Glomerular visceral epithelial cell (primary cell): ENCODE measurements at regions not wholly inside any gene's neighbourhood (a gene's known extent, or its start where the extent isn't known, plus 50 kb on each side); places are given as distances from the start of the nearest gene placed in this dataset.
A peak's percentile ranks its signal among the peaks of the same experiment; 100 is the strongest.

Experiments
- DNase-seq: peaks from one replicate; pipeline ENCODE4 v3.0.0-alpha.2; 2016; ENCODE audit errors: extremely low spot score

DNA sequence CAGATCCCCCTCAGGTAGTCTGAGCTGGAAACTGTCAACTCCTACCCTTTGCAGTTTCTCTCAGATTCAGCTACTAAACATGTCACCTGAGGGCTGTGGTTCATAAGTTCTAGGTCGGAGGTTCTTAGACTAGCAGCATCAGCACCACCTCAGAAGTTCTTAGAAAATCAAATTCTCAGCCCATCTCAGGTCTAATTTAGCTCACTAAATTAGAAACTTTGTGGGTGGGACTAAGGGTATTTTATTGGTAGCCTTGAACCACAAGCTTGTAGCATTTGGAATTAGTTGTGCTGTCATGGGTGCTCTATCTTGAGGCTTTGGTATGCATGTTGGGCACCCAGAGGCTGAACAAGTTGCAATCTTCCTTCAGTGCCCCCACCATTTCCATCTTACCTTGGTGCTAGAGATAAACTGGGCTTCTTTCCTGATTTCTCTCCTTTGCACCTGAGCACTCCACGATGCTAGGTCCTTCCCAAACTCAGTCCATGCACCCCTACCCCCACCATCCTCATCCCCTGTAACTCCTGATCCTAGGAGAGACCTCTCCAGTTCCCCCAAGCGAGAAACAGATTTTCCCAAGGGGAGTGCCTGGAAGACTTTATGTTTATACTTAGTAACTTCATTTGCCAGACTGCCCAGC, 54.2 kb downstream of the S1PR1 start:
- no peak for DNase-seq

DNA sequence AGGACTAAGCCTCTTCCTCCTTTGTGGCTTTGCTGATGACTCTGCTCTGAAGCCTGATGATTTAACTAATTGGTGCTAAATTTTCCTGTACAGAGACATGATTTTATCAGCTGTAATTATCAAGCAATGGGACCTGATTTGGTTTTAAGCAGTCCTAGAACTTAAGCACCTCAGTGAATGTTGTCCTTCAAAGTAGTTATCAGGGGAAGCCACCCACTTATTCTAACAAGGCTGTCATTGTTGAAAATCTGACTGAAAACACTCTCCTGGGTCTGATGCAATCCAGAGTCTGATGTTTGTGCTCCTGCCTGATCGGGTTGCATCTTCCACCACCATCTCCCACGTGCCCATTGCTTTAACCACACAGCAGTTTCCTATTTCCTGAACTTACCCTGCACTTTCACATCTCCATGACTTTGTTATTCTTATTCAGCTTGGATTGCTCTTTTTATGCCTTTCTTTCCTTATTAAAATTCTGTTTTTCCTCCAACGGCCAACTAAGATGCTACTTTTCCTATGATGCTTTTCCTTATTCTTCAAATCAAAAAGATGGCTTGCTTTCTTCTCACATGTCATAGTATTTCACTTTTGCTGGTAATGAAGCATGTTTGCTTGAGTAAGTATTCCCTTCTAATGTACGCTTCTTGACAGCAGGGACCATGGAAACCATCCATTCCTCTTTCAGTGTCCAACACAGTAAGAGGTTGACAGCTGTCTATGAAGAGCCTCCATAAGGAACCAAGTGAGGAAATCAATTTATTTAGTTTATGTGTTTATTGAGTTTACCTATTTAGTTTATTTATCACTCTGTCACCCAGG, 55.0 kb downstream of the S1PR1 start:
- peak; percentile 59 for DNase-seq

DNA sequence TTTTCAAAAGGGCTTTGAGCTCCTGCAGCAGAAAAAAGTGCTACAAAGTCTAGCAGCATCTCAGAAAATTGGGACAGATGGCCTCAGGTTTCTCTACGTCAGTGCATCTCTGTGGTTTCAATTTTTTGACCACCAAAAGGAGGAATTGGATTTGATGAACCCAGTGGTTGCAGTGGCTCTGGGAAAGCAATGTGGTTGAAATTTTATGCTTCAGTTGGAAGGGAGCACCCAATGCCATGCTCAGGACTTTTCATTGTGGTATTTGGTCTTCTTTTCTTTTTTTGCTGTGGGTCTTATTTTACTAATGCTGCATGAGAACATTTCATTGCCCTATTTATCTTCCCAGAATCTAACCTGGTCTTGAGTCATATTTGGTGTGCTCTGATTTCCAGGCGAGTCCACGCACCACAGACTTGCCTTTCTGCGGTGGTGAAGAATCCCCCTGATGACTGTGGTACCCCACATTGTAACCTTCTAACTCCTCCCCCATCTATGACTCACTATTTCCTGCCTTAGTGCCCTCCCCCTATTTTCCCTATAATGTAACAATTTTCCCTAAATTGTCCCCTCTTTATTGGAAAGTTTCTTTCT, 56.7 kb downstream of the S1PR1 start:
- peak; percentile 91 for DNase-seq

DNA sequence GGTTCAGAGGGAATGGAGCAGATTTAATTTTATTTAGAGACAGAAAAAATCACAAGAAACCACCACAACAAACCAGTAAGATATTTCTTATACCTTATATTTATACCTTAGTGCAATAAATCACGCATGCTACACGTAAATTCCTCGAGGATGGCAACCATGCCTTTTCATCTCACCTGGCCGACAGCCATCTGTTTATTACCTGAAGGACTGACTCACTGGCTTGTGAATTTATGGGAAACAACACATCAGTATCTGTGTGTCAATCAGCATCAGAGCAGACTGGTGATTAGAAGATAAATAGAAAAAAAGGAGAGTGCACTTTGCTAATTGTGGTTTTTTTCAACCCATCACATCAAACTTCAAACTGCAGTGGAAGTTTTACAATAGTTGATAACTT, 58.4 kb downstream of the S1PR1 start:
- no peak for DNase-seq

DNA sequence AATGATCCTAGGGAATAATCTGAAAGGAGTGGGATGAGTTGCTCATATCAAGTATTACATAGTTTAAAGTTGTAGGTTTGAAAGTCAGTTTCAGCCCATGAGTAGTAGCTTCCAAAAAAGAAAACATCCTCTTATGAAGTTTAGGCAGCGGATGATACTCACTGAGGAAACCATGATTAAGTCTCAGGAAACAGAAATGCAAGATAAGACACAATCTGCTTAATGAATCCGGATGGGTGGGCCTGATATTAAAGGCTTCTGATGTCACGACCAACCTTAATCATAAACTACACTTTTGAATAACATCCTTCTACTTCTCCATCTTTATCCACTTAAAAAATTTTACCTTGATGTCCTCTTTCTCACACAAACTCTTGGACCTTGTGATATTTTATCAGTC, 61.8 kb downstream of the S1PR1 start:
- no peak for DNase-seq

DNA sequence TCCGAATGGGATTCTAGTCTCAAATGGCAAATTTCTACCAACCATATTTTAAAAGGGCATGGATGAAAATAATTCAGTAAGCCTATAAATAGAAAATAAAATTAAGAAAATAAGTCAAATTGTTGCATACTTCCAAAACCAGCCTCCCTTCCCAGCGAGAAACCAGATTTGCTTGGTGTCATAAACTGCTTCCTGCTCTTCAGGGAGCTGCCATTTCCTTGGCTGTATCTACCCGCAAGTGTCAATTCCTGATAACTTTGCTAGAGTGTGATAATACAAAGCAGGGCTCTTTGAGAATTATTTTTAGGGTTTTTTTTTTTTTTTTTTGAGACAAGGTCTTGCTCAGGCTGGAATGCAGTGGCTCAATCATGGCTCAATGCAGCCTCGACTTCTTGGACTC, 62.3 kb downstream of the S1PR1 start:
- DNase-seq, result no peak

DNA sequence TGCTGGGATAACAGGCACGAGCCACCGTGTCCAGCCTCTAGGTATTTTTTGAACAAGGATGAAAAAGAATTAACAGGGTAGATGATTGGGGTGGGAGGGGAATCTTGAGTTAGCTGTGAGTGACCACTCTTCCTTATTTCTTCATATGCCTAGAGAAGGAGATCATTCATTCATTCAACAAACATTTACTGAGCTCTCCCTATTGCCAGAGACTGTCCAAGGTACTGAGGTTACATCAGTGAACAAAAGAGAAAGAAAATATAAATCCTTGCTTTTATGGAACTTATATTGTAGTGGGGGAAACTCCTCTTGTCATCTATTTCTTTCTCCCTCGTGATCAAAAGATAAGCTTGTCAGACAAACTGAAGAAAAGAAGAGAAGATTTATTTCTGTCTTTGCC, 62.9 kb downstream of the S1PR1 start:
- DNase-seq, result no peak

DNA sequence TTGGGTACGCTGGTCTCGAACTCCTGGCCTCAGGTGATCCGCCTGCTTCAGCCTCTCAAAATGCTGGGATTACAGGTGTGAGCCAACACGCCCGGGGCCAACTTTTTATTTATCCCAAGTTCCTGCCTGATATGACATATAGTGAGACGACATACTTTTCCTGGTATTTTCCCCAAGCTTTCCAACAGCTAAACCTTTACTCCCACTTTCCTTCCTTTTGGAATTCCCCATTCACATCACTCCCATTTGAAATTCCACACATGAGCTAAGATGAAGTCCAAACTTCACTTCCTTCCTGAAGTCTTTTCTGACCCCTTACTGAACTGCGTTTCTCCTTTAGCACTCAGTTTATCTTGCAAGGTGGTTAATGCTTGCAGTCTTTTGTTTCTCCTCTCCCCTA, 64.1 kb downstream of the S1PR1 start:
- no peak for DNase-seq

DNA sequence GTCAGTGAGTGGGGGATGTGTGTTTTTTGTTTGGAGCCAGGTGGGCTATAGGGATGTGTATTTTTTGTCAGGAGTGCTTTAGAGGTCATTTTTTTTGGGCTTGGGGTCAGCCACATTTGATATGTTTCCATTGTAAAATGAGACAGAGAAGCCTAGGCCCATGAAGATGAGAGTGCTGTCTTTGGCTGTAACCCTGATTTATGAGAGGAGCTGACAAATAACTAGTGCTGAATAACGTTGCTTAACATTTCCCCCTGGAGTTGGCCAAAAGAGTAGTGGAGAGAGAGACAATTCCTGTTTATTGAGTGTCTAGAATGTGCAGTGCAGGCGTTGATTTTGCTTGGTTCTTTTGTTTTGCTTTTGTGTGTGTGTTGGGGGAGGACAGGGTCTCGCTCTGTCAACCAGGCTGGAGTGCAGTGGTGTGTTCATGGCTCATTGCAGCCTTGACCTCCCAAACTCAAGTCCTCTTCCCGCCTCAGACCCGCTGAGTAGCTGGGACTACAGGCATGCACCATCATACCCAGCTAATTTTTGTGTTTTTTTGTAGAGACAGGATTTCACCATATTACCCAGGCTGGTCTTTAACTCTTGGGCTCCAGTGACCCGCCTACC, 64.7 kb downstream of the S1PR1 start:
- no peak for DNase-seq

DNA sequence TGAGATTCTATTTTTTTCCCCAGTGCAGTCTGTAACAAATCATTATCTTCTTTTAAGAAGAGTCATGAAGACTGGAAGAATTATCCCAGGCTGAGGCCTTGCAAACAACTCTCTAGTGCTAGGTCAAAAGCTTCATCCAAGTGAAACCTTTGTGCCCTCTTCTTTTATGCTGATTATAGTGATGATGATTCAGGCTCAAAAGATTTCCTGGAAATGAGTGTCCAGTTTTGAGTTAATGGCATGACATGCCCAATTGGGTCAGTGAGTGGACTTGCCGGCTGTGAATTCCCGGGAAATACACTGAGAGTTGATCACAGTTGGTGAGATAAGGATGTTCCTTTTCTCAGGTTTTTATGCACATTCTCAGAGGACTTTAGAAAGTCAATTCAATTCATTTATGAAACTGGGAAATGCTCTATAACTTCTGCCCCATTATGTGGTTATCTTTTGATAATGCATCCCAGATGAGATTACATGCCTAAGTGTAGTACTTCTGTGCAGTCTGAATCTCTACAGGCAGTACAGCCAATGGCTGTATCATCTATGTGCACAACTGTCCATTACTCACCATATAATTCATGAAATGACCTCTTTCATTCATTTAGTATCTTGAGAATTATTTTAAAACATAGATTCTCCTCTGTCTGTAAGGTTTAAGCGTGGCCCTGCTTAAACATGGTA, 66.2 kb downstream of the S1PR1 start:
- peak; percentile 54 for DNase-seq

DNA sequence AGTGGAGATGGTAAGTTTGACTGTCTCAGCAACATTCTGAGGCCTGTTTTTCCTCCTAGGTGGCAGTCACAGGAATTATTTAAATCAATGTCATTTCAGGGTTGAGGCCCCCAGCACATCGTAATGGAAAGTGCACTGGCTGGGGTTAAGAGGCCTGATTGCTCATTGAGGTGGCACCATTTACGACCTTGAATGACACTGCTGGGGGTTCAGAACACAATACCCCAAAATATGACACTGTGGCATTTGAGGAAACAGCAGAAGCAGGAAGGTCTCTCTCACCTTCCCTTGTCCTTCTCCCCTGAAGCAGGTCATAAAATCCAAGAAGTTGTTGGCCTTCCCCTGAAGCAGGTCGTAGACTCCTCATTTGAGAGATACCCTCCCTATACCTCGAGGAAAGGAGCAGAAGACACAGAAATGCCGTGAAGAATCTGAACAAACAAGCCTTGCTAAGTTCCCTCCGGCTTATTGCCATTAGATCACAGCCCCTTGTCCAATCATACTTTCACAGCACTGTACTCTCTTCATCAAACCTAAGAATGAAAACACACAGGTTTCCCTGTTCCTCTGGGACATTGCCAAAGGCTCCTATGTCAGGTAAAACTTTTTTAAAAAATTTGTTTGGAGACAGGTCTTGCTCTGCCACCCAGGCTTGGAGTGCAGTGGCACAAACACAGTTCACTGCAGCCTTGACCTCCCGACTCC, 71.3 kb downstream of the S1PR1 start:
- DNase-seq, result no peak

DNA sequence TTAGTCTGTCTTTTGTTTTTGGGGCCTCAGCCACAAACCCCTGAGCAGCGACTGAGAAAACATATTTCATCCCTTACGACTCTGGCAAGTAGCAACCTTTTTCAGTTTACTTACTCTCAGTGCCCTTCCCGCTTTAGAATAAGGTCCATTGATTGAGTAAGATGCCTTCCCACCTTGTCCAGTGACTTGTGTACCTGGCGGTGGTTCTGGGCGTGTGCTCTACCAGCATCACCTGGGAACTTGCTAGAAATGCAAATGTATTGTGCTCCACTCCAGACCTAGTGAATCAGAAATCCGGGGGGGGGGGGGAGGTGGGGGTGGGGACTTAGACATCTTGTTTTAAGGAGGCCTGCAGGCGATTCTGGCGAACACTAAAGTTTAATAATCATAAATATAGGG, 72.1 kb downstream of the S1PR1 start:
- no peak for DNase-seq

DNA sequence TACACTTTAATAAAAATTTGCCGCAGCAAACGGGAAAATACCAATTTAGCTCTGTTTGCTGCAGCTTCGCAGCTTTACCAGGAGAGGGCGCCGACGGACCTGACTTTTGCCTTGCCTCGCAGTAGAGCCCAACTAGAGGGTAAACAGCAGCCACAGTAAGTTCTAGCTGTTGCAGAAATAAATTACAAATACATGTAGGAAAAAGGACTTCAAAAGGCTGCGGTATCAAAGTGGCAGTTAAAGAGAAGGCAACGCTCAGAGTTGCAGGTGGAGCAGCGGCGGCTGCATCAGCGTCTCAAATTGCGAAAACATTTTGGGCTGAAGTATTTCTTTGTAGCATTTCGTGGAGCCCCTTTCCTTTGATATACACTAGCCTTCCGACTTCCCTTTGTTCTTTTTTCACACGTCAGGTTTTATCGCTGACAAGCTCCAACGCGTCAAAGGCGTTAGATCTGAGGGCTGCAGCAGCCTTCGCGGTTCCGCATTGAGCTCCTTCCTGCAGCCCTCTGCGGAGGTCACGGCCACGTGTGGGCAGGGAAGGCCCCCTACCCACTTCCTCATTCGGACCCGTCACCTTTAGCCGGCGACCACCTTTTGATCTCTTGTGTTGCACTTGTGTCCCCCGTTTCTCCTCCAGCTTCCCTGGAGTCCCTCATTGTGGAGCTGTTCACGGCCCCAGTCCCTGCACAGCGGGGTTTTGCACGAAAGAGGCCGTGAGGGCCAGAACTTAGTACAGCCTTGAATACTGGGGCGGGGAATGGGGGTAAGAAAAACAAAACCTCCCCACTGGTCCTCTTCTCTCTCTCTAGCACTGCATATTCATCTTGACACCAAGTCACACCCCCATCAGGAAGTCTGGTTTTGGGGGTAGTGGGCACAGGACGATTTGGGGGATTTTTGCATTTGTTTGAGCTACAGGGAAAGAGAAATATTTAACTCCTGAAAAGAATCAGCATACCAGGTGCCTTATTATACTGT, 72.8 kb downstream of the S1PR1 start:
- DNase-seq, result peak; percentile 53

DNA sequence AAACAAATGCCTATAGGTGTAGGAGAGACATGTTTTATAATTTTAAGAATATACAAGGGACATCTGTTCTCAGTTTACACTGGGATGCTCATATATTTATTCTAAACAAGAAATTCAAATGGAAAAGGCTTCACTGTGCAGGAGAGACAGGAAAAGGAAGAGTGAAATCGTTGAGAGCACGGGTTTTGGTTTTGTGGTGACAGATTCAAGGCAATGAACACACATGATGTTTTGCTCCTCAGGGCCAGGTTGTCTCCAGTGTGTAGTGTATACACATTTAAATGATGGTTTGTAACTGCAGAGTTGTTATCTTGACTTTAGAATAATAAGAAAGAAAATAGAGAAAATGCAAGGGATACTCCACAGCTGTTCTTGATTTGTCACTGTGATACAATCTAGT, 73.7 kb downstream of the S1PR1 start:
- DNase-seq, result no peak

DNA sequence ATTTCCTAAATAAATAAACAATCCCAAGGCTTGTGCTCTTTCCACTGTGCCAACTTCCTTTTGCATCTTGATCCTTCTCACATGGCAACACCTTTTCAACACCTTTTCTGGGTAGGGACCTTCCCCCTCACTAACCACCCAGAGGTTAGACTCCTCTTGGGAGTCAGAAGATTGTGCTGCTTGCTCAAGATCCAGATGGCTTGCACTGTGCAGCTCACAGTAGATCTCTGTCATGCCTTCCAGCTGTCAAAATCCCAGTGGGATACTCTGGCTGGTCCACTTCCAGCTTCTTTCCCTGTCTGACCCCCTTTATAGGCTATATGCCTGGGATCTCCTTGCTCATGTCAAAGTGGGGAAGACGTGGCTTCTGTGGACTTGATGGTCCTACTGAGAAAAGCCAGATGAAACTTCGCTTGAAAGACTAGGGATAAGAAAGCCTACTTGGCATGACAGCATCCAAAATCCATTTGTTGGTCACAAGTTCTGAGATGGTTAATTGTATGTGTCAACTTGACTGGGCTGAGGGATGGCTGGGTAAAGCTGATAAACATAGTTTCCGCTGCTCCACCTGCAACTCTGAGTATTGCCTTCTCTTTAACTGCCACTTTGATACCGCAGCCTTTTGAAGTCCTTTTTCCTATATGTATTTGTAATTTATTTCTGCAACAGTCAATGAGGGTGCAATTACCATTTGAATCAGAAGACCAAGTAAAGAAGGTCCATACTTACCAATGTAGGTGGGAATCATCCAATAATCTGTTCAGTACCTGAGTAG, 74.5 kb downstream of the S1PR1 start:
- DNase-seq, result no peak

DNA sequence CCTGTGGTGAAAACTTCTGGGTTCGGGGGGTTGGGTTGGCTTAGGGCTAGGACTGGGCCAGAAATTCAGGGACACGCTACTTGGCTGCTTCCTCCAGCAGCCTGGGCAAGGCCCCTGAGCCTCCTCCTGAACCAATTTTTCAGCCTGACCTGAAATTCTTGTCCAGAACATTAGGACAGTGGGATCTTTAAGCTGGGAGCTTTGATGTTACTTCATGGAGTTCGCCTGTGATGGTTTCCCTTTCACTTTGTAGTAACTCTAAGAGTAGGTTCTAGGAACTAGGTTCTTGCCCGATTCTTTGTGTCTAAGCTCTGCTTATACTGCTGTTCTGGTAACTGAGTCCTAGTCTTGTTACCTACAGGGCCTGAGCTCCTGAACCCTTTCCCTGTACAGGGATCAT, 75.3 kb downstream of the S1PR1 start:
- DNase-seq, result no peak

DNA sequence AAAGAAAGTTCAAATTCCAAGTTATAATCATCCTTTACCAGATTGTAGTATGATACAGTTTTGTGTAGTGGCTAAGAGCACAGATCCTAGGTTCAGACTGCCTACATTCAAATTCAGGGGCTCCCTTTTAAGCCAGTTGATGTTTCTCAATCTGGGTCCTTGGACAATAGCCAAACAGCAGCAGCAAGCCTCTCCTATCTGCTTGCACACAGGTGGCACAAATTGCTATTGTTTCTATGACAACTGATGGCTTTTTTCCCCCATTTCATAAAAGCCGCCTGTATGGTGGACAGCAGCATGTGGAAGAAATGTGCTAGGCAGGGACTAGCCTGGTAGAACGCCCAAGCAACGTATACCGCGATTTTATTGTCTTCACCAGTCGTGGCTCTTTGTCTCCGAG, 76.5 kb downstream of the S1PR1 start:
- DNase-seq, result no peak

DNA sequence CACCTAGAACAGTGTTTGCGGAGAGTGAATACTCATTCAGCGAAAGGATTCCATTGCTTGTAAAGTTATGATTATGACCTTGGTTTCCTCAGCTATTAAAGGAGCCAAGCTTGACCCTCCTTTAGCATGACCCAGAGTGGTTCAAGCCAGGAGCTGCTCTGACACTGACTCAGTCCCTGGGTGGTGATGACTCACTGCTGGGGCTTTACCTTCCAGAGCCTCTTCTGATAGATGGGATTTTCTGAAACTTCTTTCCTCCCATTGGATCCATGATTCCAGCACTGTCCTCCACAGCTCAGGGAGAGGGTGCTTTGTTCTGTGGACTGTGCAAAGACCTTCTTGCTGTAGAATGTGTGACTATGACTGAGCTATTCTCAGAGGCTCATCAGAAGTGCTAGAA, 77.4 kb downstream of the S1PR1 start:
- peak; percentile 73 for DNase-seq

DNA sequence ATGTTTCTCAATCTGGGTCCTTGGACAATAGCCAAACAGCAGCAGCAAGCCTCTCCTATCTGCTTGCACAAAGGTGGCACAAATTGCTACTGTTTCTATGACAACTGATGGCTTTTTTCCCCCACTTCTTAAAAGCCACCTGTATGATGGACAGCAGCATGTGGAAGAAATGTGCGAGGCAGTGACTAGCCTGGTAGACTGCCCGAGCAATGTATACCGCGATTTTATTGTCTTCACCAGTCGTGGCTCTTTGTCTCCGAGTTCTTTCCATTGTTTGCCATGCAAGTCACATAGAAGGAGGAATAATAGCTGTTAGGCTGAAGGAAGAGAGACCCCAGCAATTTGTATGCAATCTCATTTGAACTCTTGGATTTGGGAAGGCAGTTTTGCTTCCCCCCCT, 79.4 kb downstream of the S1PR1 start:
- DNase-seq, result no peak

DNA sequence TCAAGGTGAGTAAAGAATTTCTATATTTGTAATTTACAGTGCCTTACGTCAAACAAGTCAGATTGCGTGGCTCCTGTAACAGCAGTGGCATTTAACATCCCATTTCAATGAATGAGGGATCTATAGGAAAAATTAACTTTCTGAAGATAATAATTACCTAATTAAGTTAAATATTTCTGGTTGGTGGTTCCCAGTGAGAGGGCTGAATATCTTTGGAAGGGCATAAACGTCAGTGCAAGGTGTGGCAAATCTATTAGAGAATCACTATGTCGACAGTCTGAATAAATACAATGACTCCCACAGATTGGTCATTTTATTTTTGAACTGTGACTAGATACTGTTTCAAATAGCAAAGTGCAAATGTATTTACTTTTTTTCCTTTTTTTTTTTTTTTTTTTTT, 80.0 kb downstream of the S1PR1 start:
- no peak for DNase-seq
